ENCODE measurements at regions not wholly inside any gene's neighbourhood (a gene's known extent, or its start where the extent isn't known, plus 50 kb on each side); places are given as distances from the start of the nearest gene placed in this dataset.
"Not testable (repeated sequence)": the region's sequence is repeated elsewhere in the genome, so short reads cannot be mapped to it uniquely, and the experiment has no call there.

DNA sequence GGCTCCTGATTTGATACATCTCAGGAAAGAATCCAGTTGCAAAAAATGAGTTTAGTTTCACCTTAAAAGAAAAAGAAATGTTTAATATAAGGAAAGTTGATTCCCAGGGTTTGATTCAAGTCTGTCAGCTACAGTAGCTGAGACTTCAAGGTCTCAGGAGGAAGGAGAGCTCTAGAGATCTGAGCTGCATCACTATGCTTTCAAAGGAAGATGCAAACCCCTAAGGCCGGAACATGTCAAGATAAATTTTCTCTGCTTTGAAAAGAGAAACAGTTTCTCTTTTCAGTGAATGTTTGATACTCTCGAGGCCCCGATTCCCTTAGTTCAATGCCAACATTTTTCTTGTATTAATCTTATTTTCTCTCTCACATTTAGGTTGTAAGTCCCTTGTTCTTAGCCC lies 128.6 kb downstream of the RGPD3 start:
- DNase-seq (ENCODE audit: low read depth in 2 of 2) = no peak

DNA sequence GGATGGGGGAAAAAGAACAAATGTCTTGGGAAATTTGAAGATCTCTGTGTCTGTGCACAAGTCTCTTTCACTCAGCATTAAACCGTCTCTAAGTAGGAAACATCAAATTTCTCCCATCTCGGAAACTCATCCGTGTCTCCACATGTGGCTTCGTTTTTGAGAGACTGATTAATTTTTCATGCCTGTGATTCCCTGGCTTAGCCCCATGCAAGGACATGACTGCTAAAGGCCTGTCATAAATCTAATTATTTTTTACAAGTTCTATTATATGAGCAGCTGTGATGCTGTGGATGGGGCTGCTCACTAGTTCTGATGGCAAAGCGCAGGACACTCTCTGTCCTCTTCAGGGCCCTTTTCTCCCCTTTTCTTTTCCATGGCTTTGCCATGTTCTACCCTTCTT lies 129.1 kb downstream of the RGPD3 start:
- no peak for DNase-seq (ENCODE audit: low read depth in 2 of 2)

GRCh38 chr2:106338043-106338442 lies 130.2 kb downstream of the RGPD3 start:
- no peak for DNase-seq (ENCODE audit: low read depth in 2 of 2)

DNA sequence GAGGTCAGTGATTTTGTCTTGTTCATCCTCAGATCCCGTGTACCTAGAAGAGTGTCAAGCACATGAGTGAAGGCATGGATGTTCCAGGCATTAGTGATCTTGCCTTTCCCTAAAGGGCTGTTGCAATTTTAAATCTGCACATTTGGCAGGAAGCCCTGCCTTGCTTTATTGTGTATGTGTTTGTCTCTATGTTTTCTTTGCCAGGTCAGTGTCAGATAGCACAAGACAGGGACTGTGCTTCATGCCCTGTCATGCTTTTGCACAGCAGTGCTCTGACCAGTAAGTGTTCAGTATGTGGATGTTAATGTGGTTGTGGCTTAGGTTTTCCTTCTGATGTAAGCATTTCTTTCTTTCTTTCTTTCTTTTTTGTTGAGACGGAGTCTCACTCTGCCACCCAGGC lies 131.5 kb downstream of the RGPD3 start:
- no peak for DNase-seq (ENCODE audit: low read depth in 2 of 2)

DNA sequence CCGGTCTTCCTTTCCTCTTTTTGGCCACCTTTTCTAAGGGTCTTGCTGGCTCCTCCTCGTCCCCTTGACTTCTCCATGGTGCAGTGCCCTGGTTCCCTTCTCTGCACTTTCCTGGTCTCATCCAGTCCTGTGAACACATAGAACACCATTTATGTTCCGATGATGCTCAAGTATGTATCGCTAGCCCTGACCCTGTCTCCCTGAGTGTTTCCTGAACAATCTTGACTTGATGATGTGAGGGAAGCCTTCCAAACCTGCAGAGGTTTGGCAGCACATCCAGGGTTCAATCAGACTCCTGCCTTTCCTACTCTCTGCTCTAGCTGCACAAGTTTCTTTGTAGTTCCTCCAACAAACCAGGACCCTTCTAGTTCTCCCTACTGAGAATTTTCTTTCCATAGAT lies 132.1 kb downstream of the RGPD3 start:
- DNase-seq (ENCODE audit: low read depth in 2 of 2) = no peak

DNA sequence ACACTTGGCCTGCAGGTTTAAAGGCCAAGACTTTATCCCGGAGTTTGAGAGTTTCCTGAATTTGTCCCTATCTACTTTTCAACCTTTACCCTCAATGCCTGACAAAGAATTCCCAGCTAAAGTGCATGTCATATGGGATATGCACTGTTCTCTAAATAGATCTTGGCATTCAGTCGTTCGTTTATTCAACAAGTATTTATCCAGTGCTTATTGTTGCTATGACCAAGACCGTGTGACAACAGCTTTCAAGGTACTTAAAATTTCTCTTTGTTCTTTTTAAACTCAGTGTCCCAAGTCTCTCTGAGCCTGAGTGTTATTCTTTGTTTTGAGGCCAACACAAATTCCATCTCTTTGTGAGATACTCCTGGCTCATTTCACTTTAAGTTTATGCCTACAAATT lies 133.4 kb downstream of the RGPD3 start:
- no peak for DNase-seq (ENCODE audit: low read depth in 2 of 2)

- DNase-seq (ENCODE audit: low read depth in 2 of 2) = not testable (repeated sequence)
Measured at GRCh38 chr2:106333253-106333873, 134.8 kb downstream of the RGPD3 start.

GRCh38 chr2:106332054-106332453 lies 136.2 kb downstream of the RGPD3 start:
- DNase-seq (ENCODE audit: low read depth in 2 of 2) = no peak

- not testable (repeated sequence) for DNase-seq (ENCODE audit: low read depth in 2 of 2)
Measured at GRCh38 chr2:106330384-106331261, 136.5 kb upstream of the UXS1 start.

- no peak for DNase-seq (ENCODE audit: low read depth in 2 of 2)
Measured at GRCh38 chr2:106323337-106324013, 129.4 kb upstream of the UXS1 start.

DNA sequence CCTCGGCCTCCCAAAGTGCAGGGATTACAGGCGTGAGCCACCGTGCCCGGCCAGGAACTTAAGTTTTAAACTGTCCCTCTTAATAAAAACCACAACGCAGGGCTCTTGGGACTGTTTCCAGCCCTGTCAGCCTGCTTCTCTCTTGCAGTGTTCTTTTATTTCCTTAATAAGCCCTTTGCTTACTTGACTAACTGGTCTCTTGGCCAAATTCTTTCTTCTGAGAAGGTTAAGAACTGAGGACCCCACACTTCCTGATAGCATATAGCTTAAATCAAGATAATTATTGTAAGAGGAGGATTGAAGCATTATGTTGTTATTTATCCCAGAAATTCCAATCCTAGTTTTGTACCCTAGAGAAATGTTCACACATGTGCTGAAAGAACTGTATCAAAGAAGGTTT lies 128.2 kb upstream of the UXS1 start:
- no peak for DNase-seq (ENCODE audit: low read depth in 2 of 2)

DNA sequence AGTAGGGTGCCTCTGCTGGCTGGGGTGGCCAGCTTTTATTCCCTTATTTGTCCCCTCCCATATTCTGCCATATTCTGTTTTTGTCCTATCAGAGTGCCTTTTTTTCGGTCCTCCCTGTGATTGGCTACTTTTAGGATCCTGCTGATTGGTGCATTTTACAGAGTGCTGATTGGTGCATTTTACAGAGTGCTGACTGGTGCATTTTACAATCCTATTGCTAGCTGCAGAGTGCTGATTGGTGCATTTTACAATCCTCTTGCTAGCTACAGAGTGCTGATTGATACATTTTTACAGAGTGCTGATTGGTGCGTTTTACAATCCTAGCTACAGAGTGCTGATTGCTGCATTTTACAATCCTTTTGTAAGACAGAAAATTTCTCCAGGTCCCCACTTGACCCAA lies 126.3 kb upstream of the UXS1 start:
- not testable (repeated sequence) for DNase-seq (ENCODE audit: low read depth in 2 of 2)

DNA sequence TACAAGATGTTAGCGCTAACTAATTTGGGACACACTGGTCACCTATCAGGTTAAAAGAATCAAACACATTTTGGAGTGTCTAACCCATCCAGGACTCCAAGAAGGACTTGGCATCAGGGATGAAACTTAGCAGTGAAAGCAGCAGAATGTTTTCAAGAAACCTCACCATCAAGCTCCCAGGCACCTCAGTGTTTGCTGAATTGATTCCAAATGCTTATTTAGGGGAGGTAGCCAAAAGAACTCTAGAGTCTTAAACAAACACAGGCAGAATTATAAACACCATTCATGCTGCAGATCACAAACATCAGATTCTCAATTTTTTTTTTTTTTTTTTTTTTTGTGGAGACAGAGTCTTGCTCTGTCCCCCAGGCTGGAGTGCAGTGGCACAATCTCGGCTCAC lies 122.8 kb upstream of the UXS1 start:
- no peak for DNase-seq (ENCODE audit: low read depth in 2 of 2)

DNA sequence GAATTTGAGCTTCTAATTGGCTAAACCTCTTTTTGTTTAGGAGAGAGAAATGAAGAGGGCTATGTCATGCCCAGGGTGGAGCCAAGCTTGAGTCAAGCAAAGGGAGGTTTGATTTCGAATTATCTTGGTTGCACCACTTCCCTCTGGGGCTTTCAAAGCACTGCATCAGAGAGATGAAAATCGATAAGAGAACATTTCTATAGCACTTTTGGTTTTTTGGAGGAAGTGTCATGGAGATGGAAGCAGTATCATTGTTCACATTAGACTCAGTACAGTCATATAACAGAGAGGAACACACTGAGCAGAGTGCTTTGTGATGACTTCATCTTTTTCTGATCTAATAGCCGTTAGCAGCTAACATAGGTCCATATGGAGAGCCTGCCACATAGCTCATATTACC lies 120.3 kb upstream of the UXS1 start:
- no peak for DNase-seq (ENCODE audit: low read depth in 2 of 2)

DNA sequence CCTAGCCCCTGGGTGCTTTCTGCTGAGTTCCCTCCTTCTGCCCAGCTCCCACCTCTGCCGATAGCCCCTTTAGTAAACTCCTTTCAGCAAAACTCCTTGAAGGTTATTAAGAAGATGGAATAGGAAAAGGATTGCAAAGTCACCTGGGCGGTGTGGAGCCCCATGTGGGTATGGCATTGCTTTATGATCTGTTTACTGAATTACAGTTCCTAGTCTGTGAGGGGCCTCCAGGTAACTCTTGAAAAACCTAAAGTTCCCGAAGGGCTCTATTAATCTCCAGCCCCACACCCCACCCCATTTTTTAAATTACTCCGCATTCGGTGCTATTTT lies 116.9 kb upstream of the UXS1 start:
- no peak for DNase-seq (ENCODE audit: low read depth in 2 of 2)

DNA sequence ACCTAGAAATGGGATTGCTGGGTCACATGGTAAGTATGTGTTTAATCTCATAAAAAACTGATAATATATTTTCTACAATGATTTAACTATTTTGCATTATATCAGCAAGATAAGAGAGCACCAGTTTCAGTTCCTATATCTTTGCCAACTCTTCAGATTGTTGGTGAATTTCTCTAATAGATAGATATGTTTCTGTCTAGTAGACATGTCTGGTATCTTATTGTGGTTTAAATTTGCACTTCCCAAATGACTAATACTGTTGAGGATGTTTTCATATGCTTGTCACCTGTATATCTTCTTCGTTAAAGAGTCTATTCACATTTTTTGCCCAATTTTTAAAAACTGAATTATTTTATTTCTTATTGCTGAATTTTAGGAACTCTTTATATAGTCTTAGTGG lies 113.8 kb upstream of the UXS1 start:
- DNase-seq (ENCODE audit: low read depth in 2 of 2) = no peak

DNA sequence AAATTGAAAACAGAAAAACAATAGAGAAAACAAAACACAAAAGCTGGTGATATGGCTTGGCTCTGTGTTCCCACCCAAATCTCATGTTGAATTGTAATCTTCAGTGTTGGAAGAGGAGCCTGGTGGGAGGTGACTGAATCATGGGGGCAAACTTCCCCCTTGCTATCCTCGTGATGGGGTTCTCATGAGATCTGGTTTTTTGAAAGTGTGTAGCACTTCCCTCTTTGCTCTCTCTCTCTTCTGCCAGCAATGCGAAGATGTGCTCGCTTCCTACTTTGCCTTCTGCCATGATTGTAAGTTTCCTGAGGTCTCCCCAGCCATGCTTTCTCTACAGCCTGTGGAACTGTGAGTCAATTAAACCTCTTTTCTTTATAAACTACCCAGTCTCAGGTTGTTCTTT lies 112.3 kb upstream of the UXS1 start:
- DNase-seq (ENCODE audit: low read depth in 2 of 2) = no peak

- DNase-seq (ENCODE audit: low read depth in 2 of 2) = no peak
Measured at GRCh38 chr2:106304612-106305184, 110.6 kb upstream of the UXS1 start.

GRCh38 chr2:106299696-106300095 lies 105.6 kb upstream of the UXS1 start:
- DNase-seq (ENCODE audit: low read depth in 2 of 2) = no peak

GRCh38 chr2:106296182-106296815 lies 102.2 kb upstream of the UXS1 start:
- DNase-seq (ENCODE audit: low read depth in 2 of 2) = no peak

- DNase-seq (ENCODE audit: low read depth in 2 of 2) = no peak
Measured at GRCh38 chr2:106294182-106294581, 100.1 kb upstream of the UXS1 start.

DNA sequence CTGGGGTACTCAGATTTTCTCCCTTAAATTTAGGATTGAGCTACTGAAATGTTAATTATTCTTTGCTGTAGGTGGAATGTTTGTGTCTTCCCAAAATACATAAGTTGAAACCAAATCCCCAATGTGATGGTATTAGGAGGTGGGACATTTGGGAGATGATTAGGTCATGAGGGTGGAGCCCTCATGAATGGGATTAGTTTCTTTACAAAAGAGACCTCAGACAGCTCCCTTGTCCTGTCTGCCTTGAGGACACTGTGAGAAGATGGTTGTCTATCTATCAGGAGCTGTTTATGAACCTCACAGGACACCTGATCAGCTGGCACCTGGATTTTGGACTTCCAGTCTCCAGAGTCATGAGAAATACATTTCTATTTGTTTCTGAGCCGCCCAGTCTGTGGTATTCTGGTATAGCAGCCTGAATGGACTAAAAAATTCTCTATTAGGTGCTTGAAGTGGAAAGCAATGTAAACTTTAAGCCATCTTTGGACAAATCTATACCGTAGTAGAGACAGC lies 99.2 kb upstream of the UXS1 start:
- no peak for DNase-seq (ENCODE audit: low read depth in 2 of 2)

All from stimulated activated CD4-positive, alpha-beta T cell treated with anti-CD3 and anti-CD28 coated beads, Interleukin-12 subunit alpha, Interleukin-12 subunit beta, amount 100 ng/mL, for 24 hours (primary cell).